Upper lobe of left lung (tissue), 4 donors: ENCODE measurements at regions not wholly inside any gene's neighbourhood (a gene's known extent, or its start where the extent isn't known, plus 50 kb on each side); places are given as distances from the start of the nearest gene placed in this dataset.

ENCODE experiments used
- POLR2A ChIP-seq, 4 donors: fragments of 450-650 bp; IDR thresholded peaks; one replicate each; pipeline ENCODE4 v1.5.1; 2016 to 2017; ENCODE audit warnings: antibody characterized with exemption in 4 of 4, mild to moderate bottlenecking in 2 of 4
- TF ChIP-seq, protein P1 (sequence below), 6 experiments: fragments of 450-650 bp in 4 of 6; fragments of 200-600 bp in 2 of 6; sonication (generic) in 2 of 6; IDR thresholded peaks; one replicate each; pipeline ENCODE4 v1.5.1; 2016 to 2019; ENCODE audit warnings: antibody characterized with exemption in 6 of 6

DNA sequence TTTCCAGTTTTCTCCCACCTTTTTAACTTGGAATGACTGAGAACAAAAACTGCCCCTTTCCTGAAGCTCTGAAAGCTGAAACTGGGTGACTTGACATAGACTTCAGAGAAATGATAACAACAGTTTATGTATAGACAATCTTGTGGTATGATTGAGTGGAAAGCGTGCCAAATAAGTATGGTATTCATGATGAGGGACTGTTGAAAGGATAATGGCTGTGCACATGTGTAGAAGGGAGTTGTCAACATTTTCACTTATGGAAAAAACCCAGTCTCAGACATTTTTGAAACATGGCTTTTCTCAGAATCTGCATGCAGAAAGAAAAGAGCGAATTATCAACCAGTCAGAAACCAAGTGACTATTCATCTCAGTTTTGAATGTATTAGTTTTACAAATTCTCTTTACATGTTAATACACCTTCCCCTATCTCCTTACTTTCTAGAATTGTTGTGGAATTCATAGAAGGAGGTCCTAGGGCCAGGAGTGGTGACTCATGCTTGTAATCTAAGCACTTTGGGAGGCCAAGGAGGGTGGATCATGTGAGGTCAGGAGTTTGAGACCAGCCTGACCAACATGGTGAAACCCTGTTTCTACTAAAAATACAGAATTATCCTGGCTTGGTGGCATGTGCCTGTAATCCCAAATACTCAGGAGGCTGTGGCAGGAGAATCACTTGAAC is 261.2 kb downstream of the S1PR1 start:
- TF ChIP-seq, protein P1, sequence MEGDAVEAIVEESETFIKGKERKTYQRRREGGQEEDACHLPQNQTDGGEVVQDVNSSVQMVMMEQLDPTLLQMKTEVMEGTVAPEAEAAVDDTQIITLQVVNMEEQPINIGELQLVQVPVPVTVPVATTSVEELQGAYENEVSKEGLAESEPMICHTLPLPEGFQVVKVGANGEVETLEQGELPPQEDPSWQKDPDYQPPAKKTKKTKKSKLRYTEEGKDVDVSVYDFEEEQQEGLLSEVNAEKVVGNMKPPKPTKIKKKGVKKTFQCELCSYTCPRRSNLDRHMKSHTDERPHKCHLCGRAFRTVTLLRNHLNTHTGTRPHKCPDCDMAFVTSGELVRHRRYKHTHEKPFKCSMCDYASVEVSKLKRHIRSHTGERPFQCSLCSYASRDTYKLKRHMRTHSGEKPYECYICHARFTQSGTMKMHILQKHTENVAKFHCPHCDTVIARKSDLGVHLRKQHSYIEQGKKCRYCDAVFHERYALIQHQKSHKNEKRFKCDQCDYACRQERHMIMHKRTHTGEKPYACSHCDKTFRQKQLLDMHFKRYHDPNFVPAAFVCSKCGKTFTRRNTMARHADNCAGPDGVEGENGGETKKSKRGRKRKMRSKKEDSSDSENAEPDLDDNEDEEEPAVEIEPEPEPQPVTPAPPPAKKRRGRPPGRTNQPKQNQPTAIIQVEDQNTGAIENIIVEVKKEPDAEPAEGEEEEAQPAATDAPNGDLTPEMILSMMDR (IDR thresholded peaks at IDR 0.05), result no peak
- TF ChIP-seq POLR2A (IDR thresholded peaks at IDR 0.05), result no peak
